Pancreas (tissue), 10 donors: ENCODE measurements at regions not wholly inside any gene's neighbourhood (a gene's known extent, or its start where the extent isn't known, plus 50 kb on each side); places are given as distances from the start of the nearest gene placed in this dataset.

Source experiments
- ATAC-seq, 4 donors: fragments of 200-7000 bp; cut with Tn5 transposase; one replicate each; pipeline versions ENCODE4 v1.8.0 to v1.9.1; 2020; ENCODE audit warnings: mild to moderate bottlenecking in 4 of 4, moderate library complexity in 4 of 4
- DNase-seq, 6 donors: peaks; one replicate each; pipeline ENCODE4 v3.0.0-alpha.2; 2020
- FAIRE-seq: peaks from 2 replicates; lab custom pipeline; 2012; peaks lifted over from hg19 to GRCh38; lab: Jason Lieb, UNC
- H3K27ac ChIP-seq, 4 donors: fragments of 200-600 bp; sonication (generic); 1 replicate in 3 of 4; 2 replicates in 1 of 4; pipeline versions ENCODE4 v1.5.0 to v1.8.0; 2020
- H3K27me3 ChIP-seq, 4 donors: fragments of 200-600 bp; one replicate each; pipeline ENCODE4 v1.8.0; 2021
- H3K36me3 ChIP-seq, 3 donors: fragments of 200-600 bp; sonication (generic) in 1 of 3; one replicate each; pipeline versions ENCODE4 v1.5.0 to v1.8.0; 2020 to 2021
- H3K4me1 ChIP-seq, 3 donors: fragments of 200-600 bp; one replicate each; pipeline ENCODE4 v1.8.0; 2021
- H3K4me3 ChIP-seq, 4 donors: fragments of 200-600 bp; sonication (generic) in 2 of 4; one replicate each; pipeline versions ENCODE4 v1.5.0 to v1.8.0; 2020 to 2021
- H3K9me3 ChIP-seq, 4 donors: fragments of 200-600 bp; one replicate each; pipeline ENCODE4 v1.8.0; 2021
- WGBS, 2 donors: extraction: QIAGEN DNeasy Blood & Tissue Kit; methylation state at CpG; one replicate each; pipeline ENCODE4 v1.1.7; 2013; 5-methylcytosine and 5-hydroxymethylcytosine counted together
- intact Hi-C, 3 donors: fragments of 100-400 bp; cut with DNase I; formaldehyde crosslinking; loops; one replicate each; pipeline versions ENCODE4 v1.11.1 to v1.14.2; 2022
- TF ChIP-seq, protein P1 (sequence below), 4 donors: fragments of 200-600 bp; sonication (generic) in 3 of 4; IDR thresholded peaks; one replicate each; pipeline versions ENCODE4 v1.5.0 to v1.8.0; 2021; ENCODE audit warnings: antibody characterized with exemption in 4 of 4
- donor health status: healthy with polysubstance abuse.
- donor health status: DM: no; HTN: no; CAD: no; lungs with moderate emphysema.
- donor health status: DM: no; HTN: no; CAD: no.
- donor health status: control.
- donor health status: control.
- donor health status: Bipolar disorder and iron deficiency.
- donor health status: DM: yes; HTN: yes; CAD: no.
- donor health status: DM: no; HTN: no; CAD: no.
- donor health status: DM: no; HTN: no; CAD: no.
- donor health status: DM: yes; HTN: yes; CAD: no.

DNA sequence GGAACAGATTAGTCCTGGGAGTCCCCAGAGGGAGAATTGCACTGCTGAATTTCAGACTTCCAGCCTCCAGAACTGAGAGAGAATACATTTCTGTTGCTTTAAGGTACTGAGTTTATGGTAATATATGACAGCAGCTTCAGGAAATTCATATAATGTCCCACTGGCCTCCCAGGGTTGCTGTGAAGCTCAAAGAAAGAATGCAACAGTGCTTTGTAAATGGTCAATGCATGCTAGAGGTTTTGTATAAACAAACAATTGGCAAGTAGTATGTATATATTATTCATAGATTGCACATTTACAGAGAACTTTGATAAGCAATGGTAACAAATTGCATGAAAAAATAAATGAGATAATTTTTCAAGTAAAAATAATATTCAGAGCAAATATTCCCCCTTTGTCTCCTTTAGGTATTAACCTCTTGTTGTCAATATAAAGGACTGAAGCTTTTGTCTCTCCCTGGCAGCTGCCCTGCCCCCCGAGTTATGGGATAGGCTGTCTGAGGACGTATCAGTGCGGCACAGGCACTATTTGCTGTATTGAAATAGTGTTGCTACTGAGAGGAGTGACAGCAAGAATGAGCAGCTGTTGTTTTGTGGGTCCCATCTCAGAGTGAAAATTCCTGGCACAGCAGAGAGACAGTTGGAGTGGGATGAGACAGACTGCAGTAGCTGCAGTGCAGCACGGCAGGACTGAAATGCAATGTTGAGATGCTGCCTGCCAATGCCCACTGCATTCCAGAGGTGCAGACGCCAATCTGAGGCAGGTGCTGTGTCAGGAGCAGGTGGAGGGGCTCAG is 194.2 kb upstream of the GLRA1 start:
- intact Hi-C loops, result no loop called here
- Histone ChIP-seq H3K4me1 (no peaks in the 10 kb centered on the region), H3K36me3 (no peaks in the 10 kb centered on the region), H3K27ac (no peak overlapping the region), H3K4me3 (no peak overlapping the region), H3K9me3 (no peaks in the 10 kb centered on the region), H3K27me3 (no peaks in the 10 kb centered on the region)
- ATAC-seq (no peak), FAIRE-seq (no peak), DNase-seq (no peak)
- TF ChIP-seq, protein P1, sequence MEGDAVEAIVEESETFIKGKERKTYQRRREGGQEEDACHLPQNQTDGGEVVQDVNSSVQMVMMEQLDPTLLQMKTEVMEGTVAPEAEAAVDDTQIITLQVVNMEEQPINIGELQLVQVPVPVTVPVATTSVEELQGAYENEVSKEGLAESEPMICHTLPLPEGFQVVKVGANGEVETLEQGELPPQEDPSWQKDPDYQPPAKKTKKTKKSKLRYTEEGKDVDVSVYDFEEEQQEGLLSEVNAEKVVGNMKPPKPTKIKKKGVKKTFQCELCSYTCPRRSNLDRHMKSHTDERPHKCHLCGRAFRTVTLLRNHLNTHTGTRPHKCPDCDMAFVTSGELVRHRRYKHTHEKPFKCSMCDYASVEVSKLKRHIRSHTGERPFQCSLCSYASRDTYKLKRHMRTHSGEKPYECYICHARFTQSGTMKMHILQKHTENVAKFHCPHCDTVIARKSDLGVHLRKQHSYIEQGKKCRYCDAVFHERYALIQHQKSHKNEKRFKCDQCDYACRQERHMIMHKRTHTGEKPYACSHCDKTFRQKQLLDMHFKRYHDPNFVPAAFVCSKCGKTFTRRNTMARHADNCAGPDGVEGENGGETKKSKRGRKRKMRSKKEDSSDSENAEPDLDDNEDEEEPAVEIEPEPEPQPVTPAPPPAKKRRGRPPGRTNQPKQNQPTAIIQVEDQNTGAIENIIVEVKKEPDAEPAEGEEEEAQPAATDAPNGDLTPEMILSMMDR (IDR thresholded peaks at IDR 0.05), result no peak
- WGBS, 2 donors, result 29 to 32% methylated on average over 5 of the region's 5 CpGs

DNA sequence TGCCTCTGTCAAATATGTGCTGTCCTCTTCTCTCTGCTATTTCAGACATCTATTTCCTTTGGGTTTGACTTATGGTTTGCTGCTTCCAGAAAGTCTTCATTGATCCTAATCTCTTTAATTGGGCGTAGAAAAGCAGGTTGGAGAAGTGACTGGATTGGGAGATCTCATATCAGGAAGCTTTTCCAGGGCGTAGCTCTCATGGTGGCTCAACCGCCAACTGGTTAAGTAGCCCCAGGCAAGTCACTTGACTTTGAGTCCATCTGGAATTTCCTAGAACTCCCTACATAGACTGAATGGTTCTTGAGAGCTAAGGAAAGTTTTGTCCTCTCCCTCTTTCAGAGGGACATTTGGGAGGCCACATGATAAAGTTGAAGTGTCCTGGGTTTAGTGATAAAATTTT is 192.3 kb upstream of the GLRA1 start:
- TF ChIP-seq, protein P1 (IDR thresholded peaks at IDR 0.05), result no peak
- H3K36me3 ChIP-seq, result no peaks in the 10 kb centered on the region
- H3K9me3 ChIP-seq, result no peaks in the 10 kb centered on the region
- DNase-seq (no peak), FAIRE-seq (no peak), ATAC-seq (no peak)
- no peaks in the 10 kb centered on the region for H3K4me1 ChIP-seq
- no peak overlapping the region for H3K4me3 ChIP-seq
- 80 to 85% methylated on average over 3 of the region's 3 CpGs for WGBS, 2 donors
- intact Hi-C loops, result no loop called here
- H3K27ac ChIP-seq, result no peak overlapping the region
- no peaks in the 10 kb centered on the region for H3K27me3 ChIP-seq

DNA sequence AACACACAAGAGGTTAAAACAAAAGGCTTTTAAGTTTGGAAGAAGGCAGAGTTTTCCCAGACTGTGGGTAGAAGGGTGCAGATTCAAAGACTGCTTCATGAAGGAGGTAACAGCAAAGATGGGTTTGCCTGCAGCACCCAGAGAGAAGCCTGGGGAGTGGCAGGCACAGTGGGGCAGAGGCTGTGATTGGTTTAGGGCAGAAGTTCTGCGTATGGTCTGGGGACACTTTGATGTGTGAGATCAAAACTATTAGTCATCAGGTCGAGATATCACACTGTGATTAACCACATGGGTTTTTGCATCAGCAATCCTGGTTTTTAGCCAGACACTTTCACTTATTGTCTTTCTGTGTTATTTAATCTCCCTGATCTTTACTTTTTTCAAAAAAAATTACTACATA is 188.8 kb upstream of the GLRA1 start:
- no peaks in the 10 kb centered on the region for H3K27me3 ChIP-seq
- H3K36me3 ChIP-seq, result no peaks in the 10 kb centered on the region
- 39 to 60% methylated on average over 2 of the region's 2 CpGs for WGBS, 2 donors
- H3K9me3 ChIP-seq, result no peaks in the 10 kb centered on the region
- ATAC-seq, result no peak
- H3K27ac ChIP-seq, result no peak overlapping the region
- TF ChIP-seq, protein P1 (IDR thresholded peaks at IDR 0.05), result no peak
- no peak overlapping the region for H3K4me3 ChIP-seq
- intact Hi-C loops, result no loop called here
- no peak for DNase-seq
- H3K4me1 ChIP-seq, result no peaks in the 10 kb centered on the region
- FAIRE-seq, result no peak

DNA sequence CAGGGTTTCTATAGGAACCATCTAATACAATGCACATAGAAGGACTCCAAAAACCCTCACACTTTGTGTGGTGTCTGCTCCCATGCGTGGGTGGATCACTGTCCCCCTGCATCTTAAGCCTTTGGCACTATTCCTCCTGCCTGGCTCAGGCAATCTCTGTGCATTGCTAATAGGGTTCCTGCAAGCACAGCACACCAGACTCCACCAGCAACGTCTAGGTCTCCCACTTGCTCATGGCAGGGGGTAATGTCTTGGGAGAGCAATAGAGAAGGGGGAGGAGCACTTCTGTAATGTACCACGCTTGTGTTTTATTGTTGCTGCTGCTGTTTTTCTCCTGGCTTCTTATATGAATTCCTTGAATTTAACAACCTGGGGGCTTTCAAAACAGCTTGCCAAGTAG is 182.6 kb upstream of the GLRA1 start:
- WGBS, 2 donors, result 25 to 40% methylated on average over 3 of the region's 3 CpGs
- ATAC-seq, result no peak
- H3K4me1 ChIP-seq, result no peaks in the 10 kb centered on the region
- H3K9me3 ChIP-seq, result no peaks in the 10 kb centered on the region
- no peak overlapping the region for H3K4me3 ChIP-seq
- FAIRE-seq, result no peak
- H3K27ac ChIP-seq, result no peak overlapping the region
- TF ChIP-seq, protein P1 (IDR thresholded peaks at IDR 0.05), result no peak
- no peaks in the 10 kb centered on the region for H3K27me3 ChIP-seq
- intact Hi-C loops, result no loop called here
- H3K36me3 ChIP-seq, result no peaks in the 10 kb centered on the region
- DNase-seq, result no peak

DNA sequence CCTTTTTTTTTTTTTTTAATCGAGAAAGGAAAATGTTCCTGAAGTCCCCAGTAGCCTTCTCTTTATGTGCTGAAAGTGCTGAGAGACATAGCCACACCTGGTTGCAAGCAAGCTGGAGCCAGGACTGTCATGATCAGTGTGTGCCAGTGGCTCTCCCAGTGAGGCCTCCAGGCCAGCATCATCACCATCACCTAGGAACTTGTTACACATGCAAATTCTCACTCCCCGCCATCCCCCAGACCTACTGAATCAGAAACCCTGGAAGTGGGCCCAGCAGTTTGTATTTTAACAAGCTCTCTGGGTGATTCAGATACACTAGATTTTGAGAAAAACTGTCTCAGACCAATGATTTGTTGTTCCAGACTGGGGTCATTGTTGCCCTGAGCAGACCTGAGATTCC is 181.9 kb upstream of the GLRA1 start:
- ATAC-seq (no peak), FAIRE-seq (no peak), DNase-seq (no peak)
- H3K36me3 ChIP-seq, result no peaks in the 10 kb centered on the region
- H3K27me3 ChIP-seq, result no peaks in the 10 kb centered on the region
- H3K27ac ChIP-seq, result no peak overlapping the region
- no peaks in the 10 kb centered on the region for H3K9me3 ChIP-seq
- no peaks in the 10 kb centered on the region for H3K4me1 ChIP-seq
- TF ChIP-seq, protein P1 (IDR thresholded peaks at IDR 0.05), result no peak
- H3K4me3 ChIP-seq, result no peak overlapping the region
- intact Hi-C loops, result no loop called here
- WGBS, 2 donors, result 68 to 71% methylated on average over 2 of the region's 2 CpGs
